Smooth muscle cell (in vitro differentiated cells): ENCODE measurements at regions not wholly inside any gene's neighbourhood (a gene's known extent, or its start where the extent isn't known, plus 50 kb on each side); places are given as distances from the start of the nearest gene placed in this dataset.

ENCODE experiments used
- DNase-seq: peaks from one replicate; lab custom pipeline; 2025; ENCODE audit not compliant: unreplicated experiment; lab: John Stamatoyannopoulos, UW
- H2AFZ ChIP-seq: fragments of 200-600 bp; sonication (generic); 2 replicates; pipeline ENCODE4 v1.6.0; 2016; ENCODE audit warnings: antibody characterized with exemption, low read depth, mild to moderate bottlenecking
- H3F3A ChIP-seq: fragments of 200-600 bp; sonication (generic); 2 replicates; pipeline ENCODE4 v1.6.0; 2017; ENCODE audit warnings: antibody characterized with exemption, low read depth
- H3K27ac ChIP-seq: fragments of 200-600 bp; sonication (generic); 2 replicates; pipeline ENCODE4 v1.5.1; 2016; ENCODE audit warnings: low read depth, mild to moderate bottlenecking
- H3K27me3 ChIP-seq: fragments of 200-600 bp; sonication (generic); 2 replicates; pipeline ENCODE4 v1.6.1; 2016; ENCODE audit warnings: low read depth, mild to moderate bottlenecking
- H3K36me3 ChIP-seq: fragments of 200-600 bp; sonication (generic); 2 replicates; pipeline ENCODE4 v1.5.1; 2016; ENCODE audit warnings: low read depth
- H3K4me1 ChIP-seq: fragments of 200-600 bp; sonication (generic); 2 replicates; pipeline ENCODE4 v1.5.1; 2016; ENCODE audit warnings: low read depth
- H3K4me2 ChIP-seq: fragments of 200-600 bp; sonication (generic); 2 replicates; pipeline ENCODE4 v1.6.0; 2016; ENCODE audit warnings: mild to moderate bottlenecking
- H3K4me3 ChIP-seq: fragments of 200-600 bp; sonication (generic); 2 replicates; pipeline ENCODE4 v1.5.1; 2016; ENCODE audit warnings: mild to moderate bottlenecking
- H3K79me2 ChIP-seq: fragments of 200-600 bp; sonication (generic); 2 replicates; pipeline ENCODE4 v1.6.0; 2016; ENCODE audit warnings: low read depth, mild to moderate bottlenecking
- H3K9ac ChIP-seq: fragments of 200-600 bp; sonication (generic); 2 replicates; pipeline ENCODE4 v1.6.0; 2016; ENCODE audit warnings: low read depth
- H3K9me3 ChIP-seq: fragments of 200-600 bp; sonication (generic); replicated peaks from 2 replicates; pipeline ENCODE4 v1.5.1; 2016; ENCODE audit warnings: low read depth
- H4K20me1 ChIP-seq: fragments of 200-600 bp; sonication (generic); 2 replicates; pipeline ENCODE4 v1.6.0; 2016; ENCODE audit warnings: low read depth
- WGBS: methylation state at CpG from one replicate; pipeline ENCODE4 v1.1.7; 2016; ENCODE audit warnings: low lambda C conversion rate; 5-methylcytosine and 5-hydroxymethylcytosine counted together
- TF ChIP-seq, protein P1 (sequence below): fragments of 200-600 bp; sonication (generic); IDR thresholded peaks from 2 replicates; pipeline ENCODE4 v1.5.1; 2017; ENCODE audit warnings: borderline replicate concordance, mild to moderate bottlenecking, antibody characterized with exemption; ENCODE audit not compliant: insufficient read depth, poor library complexity, severe bottlenecking

- TF ChIP-seq, protein P1, sequence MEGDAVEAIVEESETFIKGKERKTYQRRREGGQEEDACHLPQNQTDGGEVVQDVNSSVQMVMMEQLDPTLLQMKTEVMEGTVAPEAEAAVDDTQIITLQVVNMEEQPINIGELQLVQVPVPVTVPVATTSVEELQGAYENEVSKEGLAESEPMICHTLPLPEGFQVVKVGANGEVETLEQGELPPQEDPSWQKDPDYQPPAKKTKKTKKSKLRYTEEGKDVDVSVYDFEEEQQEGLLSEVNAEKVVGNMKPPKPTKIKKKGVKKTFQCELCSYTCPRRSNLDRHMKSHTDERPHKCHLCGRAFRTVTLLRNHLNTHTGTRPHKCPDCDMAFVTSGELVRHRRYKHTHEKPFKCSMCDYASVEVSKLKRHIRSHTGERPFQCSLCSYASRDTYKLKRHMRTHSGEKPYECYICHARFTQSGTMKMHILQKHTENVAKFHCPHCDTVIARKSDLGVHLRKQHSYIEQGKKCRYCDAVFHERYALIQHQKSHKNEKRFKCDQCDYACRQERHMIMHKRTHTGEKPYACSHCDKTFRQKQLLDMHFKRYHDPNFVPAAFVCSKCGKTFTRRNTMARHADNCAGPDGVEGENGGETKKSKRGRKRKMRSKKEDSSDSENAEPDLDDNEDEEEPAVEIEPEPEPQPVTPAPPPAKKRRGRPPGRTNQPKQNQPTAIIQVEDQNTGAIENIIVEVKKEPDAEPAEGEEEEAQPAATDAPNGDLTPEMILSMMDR = no peak
- H2AFZ ChIP-seq = no peak overlapping the region
- H3K4me2 ChIP-seq = no peak overlapping the region
- 74% methylated on average over 1 of the region's 1 CpG for WGBS
- no peak overlapping the region for H3K4me3 ChIP-seq
- no peaks in the 10 kb centered on the region for H3K36me3 ChIP-seq
- H3K79me2 ChIP-seq = no peaks in the 10 kb centered on the region
- no peaks in the 10 kb centered on the region for H3K27me3 ChIP-seq
- no peaks in the 10 kb centered on the region for H4K20me1 ChIP-seq
- no peaks in the 10 kb centered on the region for H3K4me1 ChIP-seq
- H3K9ac ChIP-seq = no peak overlapping the region
- H3K27ac ChIP-seq = no peak overlapping the region
- no peaks in the 10 kb centered on the region for H3K9me3 ChIP-seq
- H3F3A ChIP-seq = no peaks in the 10 kb centered on the region
- no peak for DNase-seq
Measured at GRCh38 chr1:209505044-209505443, 78.5 kb upstream of the CAMK1G start.

DNA sequence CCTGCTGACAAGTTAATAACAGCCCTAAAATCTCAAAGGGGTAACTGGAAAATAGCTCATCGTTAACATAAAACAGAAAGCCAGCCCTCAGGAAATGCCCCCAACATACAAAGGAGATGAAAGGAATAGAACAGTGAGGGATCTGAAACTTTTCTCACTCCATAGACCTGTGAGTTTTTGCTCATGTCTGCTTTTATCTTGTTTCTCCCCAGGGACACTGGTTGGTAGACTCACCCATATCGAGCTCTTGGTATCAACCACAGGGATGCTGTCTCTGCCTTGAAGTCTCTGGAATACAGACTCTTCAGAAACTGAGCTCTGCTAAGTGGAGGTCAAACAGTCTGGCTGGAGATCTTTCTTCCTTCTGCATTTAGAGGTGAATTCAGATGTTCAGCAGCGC lies 77.4 kb upstream of the CAMK1G start:
- Histone ChIP-seq H3K9ac (no peak overlapping the region), H3K4me2 (no peak overlapping the region), H3K36me3 (no peaks in the 10 kb centered on the region), H3K79me2 (no peaks in the 10 kb centered on the region), H3K4me1 (no peaks in the 10 kb centered on the region), H3K4me3 (no peak overlapping the region), H3K27me3 (no peaks in the 10 kb centered on the region), H3F3A (no peaks in the 10 kb centered on the region), H3K27ac (no peak overlapping the region), H2AFZ (no peak overlapping the region), H4K20me1 (no peaks in the 10 kb centered on the region), H3K9me3 (no peaks in the 10 kb centered on the region)
- WGBS = 73% methylated on average over 3 of the region's 3 CpGs
- no peak for DNase-seq
- TF ChIP-seq, protein P1 = no peak

DNA sequence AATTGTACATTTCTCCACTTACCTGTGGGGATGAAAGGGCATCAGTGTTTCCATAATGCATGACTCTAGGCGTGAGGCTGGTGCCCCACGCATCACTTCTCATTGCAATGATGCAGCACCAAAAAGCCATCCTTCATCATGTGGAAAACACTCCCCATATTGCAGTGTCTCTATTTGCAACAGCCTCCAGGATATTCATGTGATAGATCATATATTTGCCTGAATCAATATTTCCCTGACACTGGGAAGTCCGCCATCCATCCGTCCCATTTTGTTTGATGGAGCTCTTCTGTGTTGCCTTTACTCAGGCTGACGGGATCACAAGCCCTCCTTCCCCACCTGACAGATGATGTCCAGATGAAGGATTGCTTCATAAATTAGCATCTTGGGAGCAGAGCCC lies 74.5 kb upstream of the CAMK1G start:
- H3K36me3 ChIP-seq = no peaks in the 10 kb centered on the region
- no peak overlapping the region for H3K27ac ChIP-seq
- TF ChIP-seq, protein P1 = no peak
- no peak overlapping the region for H3K4me2 ChIP-seq
- H3K27me3 ChIP-seq = peaks cover 2% of the 10 kb centered on the region
- DNase-seq = no peak
- H3K9ac ChIP-seq = no peak overlapping the region
- WGBS = 94% methylated on average over 5 of the region's 5 CpGs
- H3K79me2 ChIP-seq = no peaks in the 10 kb centered on the region
- H3K9me3 ChIP-seq = no peaks in the 10 kb centered on the region
- no peaks in the 10 kb centered on the region for H3K4me1 ChIP-seq
- H3F3A ChIP-seq = no peaks in the 10 kb centered on the region
- H2AFZ ChIP-seq = no peak overlapping the region
- no peaks in the 10 kb centered on the region for H4K20me1 ChIP-seq
- no peak overlapping the region for H3K4me3 ChIP-seq

GRCh38 chr1:209510063-209510462 lies 73.5 kb upstream of the CAMK1G start:
- Histone ChIP-seq H3K79me2 (no peaks in the 10 kb centered on the region), H3K9me3 (no peaks in the 10 kb centered on the region), H3K9ac (no peak overlapping the region), H3K4me1 (no peaks in the 10 kb centered on the region), H3K27me3 (peaks cover 13% of the 10 kb centered on the region), H3K27ac (no peak overlapping the region), H4K20me1 (no peaks in the 10 kb centered on the region), H3K4me3 (no peak overlapping the region), H2AFZ (no peak overlapping the region), H3F3A (no peaks in the 10 kb centered on the region), H3K4me2 (no peak overlapping the region), H3K36me3 (no peaks in the 10 kb centered on the region)
- no peak for DNase-seq
- TF ChIP-seq, protein P1 = no peak
- WGBS = 89% methylated on average over 4 of the region's 4 CpGs
